Testis (tissue), 2 donors: ENCODE measurements at regions not wholly inside any gene's neighbourhood (a gene's known extent, or its start where the extent isn't known, plus 50 kb on each side); places are given as distances from the start of the nearest gene placed in this dataset.

Source experiments
- DNase-seq: peaks from one replicate; pipeline ENCODE4 v3.0.0-alpha.2; 2019
- H3K27ac ChIP-seq, 2 donors: fragments of 200-600 bp; sonication (generic); one replicate each; pipeline ENCODE4 v1.5.1; 2019
- H3K27me3 ChIP-seq: fragments of 200-600 bp; sonication (generic); one replicate; pipeline ENCODE4 v1.5.1; 2019
- H3K36me3 ChIP-seq: fragments of 200-600 bp; sonication (generic); one replicate; pipeline ENCODE4 v1.5.1; 2017; ENCODE audit warnings: low read depth; ENCODE audit errors: missing control alignments
- H3K4me1 ChIP-seq: fragments of 200-600 bp; sonication (generic); one replicate; pipeline ENCODE4 v1.5.1; 2019
- H3K4me3 ChIP-seq, 2 donors: fragments of 200-600 bp; sonication (generic); one replicate each; pipeline ENCODE4 v1.5.1; 2017 to 2019
- H3K9me3 ChIP-seq: fragments of 200-600 bp; sonication (generic); one replicate; pipeline ENCODE4 v1.5.1; 2017
- POLR2A ChIP-seq: fragments of 450-650 bp; IDR thresholded peaks from one replicate; pipeline ENCODE4 v1.6.1; 2017; ENCODE audit warnings: antibody characterized with exemption, mild to moderate bottlenecking, moderate library complexity
- WGBS, 2 donors: methylation state at CpG; one replicate each; pipeline ENCODE4 v1.1.5; 2018; 5-methylcytosine and 5-hydroxymethylcytosine counted together
- intact Hi-C: fragments of 100-400 bp; cut with DNase I; formaldehyde crosslinking; loops from one replicate; pipeline ENCODE4 v1.15.1; 2023; ENCODE audit warnings: low total_unique reads
- TF ChIP-seq, protein P1 (sequence below), 3 experiments: fragments of 450-650 bp in 2 of 3; fragments of 200-600 bp in 1 of 3; sonication (generic) in 1 of 3; IDR thresholded peaks; one replicate each; pipeline ENCODE4 v1.5.1; 2016 to 2019; ENCODE audit warnings: antibody characterized with exemption in 3 of 3, mild to moderate bottlenecking in 2 of 3, moderate library complexity in 1 of 3

DNA sequence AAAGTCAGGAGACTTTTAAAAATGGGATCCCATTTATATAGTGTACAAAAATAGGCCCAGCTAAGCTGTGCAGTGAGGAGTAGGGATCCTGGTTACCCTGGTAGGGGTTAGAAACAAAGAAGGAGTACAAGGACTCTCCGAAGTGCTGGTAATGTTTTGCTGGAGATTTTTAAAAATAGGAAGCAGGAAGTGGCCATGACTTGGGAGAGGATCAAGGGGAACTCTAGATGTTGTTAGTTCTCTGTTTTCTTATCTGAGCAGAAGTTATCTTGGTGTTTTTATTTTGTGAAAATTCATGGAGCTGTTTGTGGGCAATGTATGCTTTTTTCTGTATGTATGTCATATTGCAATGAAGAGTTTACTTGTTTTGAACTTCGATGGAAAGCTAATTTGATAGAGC is 373.9 kb downstream of the SFMBT2 start:
- Histone ChIP-seq H3K27ac (no peak overlapping the region), H3K9me3 (no peaks in the 10 kb centered on the region), H3K27me3 (no peaks in the 10 kb centered on the region), H3K4me3 (no peak overlapping the region), H3K36me3 (no peaks in the 10 kb centered on the region), H3K4me1 (no peaks in the 10 kb centered on the region)
- intact Hi-C loops: no loop called here
- no peak for DNase-seq
- TF ChIP-seq, protein P1, sequence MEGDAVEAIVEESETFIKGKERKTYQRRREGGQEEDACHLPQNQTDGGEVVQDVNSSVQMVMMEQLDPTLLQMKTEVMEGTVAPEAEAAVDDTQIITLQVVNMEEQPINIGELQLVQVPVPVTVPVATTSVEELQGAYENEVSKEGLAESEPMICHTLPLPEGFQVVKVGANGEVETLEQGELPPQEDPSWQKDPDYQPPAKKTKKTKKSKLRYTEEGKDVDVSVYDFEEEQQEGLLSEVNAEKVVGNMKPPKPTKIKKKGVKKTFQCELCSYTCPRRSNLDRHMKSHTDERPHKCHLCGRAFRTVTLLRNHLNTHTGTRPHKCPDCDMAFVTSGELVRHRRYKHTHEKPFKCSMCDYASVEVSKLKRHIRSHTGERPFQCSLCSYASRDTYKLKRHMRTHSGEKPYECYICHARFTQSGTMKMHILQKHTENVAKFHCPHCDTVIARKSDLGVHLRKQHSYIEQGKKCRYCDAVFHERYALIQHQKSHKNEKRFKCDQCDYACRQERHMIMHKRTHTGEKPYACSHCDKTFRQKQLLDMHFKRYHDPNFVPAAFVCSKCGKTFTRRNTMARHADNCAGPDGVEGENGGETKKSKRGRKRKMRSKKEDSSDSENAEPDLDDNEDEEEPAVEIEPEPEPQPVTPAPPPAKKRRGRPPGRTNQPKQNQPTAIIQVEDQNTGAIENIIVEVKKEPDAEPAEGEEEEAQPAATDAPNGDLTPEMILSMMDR (IDR thresholded peaks at IDR 0.05): no peak
- no peak for TF ChIP-seq POLR2A
- WGBS, 2 donors: 72 to 75% methylated on average over 2 of the region's 2 CpGs

GRCh38 chr10:7035126-7035761 is 375.6 kb downstream of the SFMBT2 start:
- intact Hi-C loops: no loop called here

GRCh38 chr10:7033031-7033430 is 377.8 kb downstream of the SFMBT2 start:
- H3K27ac ChIP-seq: no peak overlapping the region
- no peaks in the 10 kb centered on the region for H3K27me3 ChIP-seq
- TF ChIP-seq, protein P1 (IDR thresholded peaks at IDR 0.05): no peak
- no peak for TF ChIP-seq POLR2A
- no peaks in the 10 kb centered on the region for H3K9me3 ChIP-seq
- WGBS, 2 donors: 88 to 96% methylated on average over 1 of the region's 1 CpG
- H3K4me1 ChIP-seq: no peaks in the 10 kb centered on the region
- DNase-seq: no peak
- no peak overlapping the region for H3K4me3 ChIP-seq
- intact Hi-C loops: no loop called here
- H3K36me3 ChIP-seq: no peaks in the 10 kb centered on the region

More at GRCh38 chr10:7035126-7035761, 375.6 kb downstream of the SFMBT2 start:
- WGBS, 2 donors: 80 to 91% methylated on average over 8 to 10 of the region's 10 CpGs
- H3K4me1 ChIP-seq: no peaks in the 10 kb centered on the region
- H3K27me3 ChIP-seq: no peaks in the 10 kb centered on the region
- H3K36me3 ChIP-seq: no peaks in the 10 kb centered on the region
- no peak for DNase-seq
- TF ChIP-seq, protein P1 (IDR thresholded peaks at IDR 0.05): no peak
- TF ChIP-seq POLR2A: no peak
- no peak overlapping the region for H3K27ac ChIP-seq
- no peak overlapping the region for H3K4me3 ChIP-seq
- H3K9me3 ChIP-seq: no peaks in the 10 kb centered on the region

DNA sequence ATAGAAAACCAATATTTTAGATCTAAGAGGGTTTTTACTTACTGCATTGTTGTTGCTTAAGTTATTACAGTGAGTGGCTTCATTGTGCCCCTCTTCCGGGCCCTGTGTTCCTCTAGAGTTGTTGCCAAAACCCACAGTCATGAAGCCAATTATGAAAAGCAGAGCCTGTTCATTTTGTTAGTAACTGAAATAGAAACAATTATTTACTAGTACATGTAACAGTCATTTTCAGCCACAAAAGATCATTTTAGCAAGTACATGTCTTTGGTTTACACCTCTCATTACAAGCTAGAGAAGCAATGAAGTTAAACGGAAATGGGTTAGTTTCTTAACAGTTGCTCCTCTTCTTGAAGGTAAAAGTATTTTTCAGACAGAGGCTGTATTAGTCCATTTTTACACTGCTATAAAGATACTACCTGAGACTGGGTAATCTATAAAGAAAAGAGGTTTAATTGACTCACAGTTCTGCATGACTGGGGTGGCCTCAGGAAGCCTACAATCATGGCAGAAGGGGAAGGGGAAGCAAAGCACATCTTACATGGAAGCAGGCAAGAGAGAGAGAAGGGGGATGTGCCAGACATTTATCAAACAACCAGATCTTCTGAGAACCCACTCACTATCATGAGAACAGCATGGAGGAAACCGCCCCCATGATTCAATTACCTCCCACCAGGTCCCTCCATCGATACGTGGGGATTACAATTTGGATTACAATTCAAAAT is 380.5 kb downstream of the SFMBT2 start:
- Histone ChIP-seq H3K27ac (no peak overlapping the region), H3K4me1 (no peaks in the 10 kb centered on the region), H3K9me3 (no peaks in the 10 kb centered on the region), H3K27me3 (no peaks in the 10 kb centered on the region), H3K36me3 (no peaks in the 10 kb centered on the region), H3K4me3 (no peak overlapping the region)
- intact Hi-C loops: no loop called here
- TF ChIP-seq, protein P1 (IDR thresholded peaks at IDR 0.05): no peak
- no peak for TF ChIP-seq POLR2A
- 81 to 87% methylated on average over 5 of the region's 5 CpGs for WGBS, 2 donors
- no peak for DNase-seq

DNA sequence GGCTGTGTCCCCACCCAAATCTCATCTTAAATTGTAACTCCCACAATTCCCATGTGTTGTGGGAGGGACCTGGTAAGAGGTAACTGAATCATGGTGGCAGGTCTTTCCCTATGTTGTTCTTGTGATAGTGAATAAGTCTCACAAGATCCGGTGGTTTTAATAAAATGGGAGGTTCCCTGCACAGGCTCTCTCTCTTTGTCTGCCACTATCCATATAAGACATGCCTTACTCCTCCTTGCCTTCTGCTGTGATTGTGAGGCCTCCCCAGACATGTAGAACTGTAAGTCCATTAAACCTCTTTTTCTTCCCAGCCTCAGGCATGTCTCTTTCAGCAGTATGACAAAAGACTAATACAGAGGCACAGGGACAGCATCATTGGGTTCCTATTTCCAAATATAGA is 381.2 kb downstream of the SFMBT2 start:
- intact Hi-C loops: no loop called here
- WGBS, 2 donors: 44 to 92% methylated on average over 1 of the region's 1 CpG
- H3K9me3 ChIP-seq: no peaks in the 10 kb centered on the region
- H3K4me3 ChIP-seq: no peak overlapping the region
- no peaks in the 10 kb centered on the region for H3K27me3 ChIP-seq
- H3K27ac ChIP-seq: no peak overlapping the region
- no peaks in the 10 kb centered on the region for H3K36me3 ChIP-seq
- no peak for DNase-seq
- no peak for TF ChIP-seq POLR2A
- TF ChIP-seq, protein P1 (IDR thresholded peaks at IDR 0.05): no peak
- H3K4me1 ChIP-seq: no peaks in the 10 kb centered on the region
